Tibial nerve (tissue), 4 donors: ENCODE measurements at regions not wholly inside any gene's neighbourhood (a gene's known extent, or its start where the extent isn't known, plus 50 kb on each side); places are given as distances from the start of the nearest gene placed in this dataset.

Experiments used
- CTCF ChIP-seq, 5 experiments: fragments of 200-600 bp in 3 of 5; fragments of 450-650 bp in 2 of 5; sonication (generic) in 3 of 5; IDR thresholded peaks; one replicate each; pipeline ENCODE4 v1.5.1; 2016 to 2019; ENCODE audit warnings: antibody characterized with exemption in 5 of 5, mild to moderate bottlenecking in 3 of 5, moderate library complexity in 2 of 5
- EP300 ChIP-seq, 2 donors: sonication (generic); formaldehyde crosslinking; IDR thresholded peaks; one replicate each; pipeline ENCODE4 v1.6.1; 2017; ENCODE audit warnings: antibody characterized with exemption in 2 of 2, mild to moderate bottlenecking in 1 of 2

- no peak for TF ChIP-seq CTCF (IDR thresholded peaks at IDR 0.05)
- TF ChIP-seq EP300 (IDR thresholded peaks at IDR 0.05) = no peak
Observed at GRCh38 chr1:67484492-67484891, 54.3 kb upstream of the SERBP1 start.
